Inferior parietal cortex (tissue), 1 donor: ENCODE measurements at regions not wholly inside any gene's neighbourhood (a gene's known extent, or its start where the extent isn't known, plus 50 kb on each side); places are given as distances from the start of the nearest gene placed in this dataset.

Source experiments
- DNase-seq: peaks from one replicate; pipeline ENCODE4 v3.0.0-alpha.2; 2016; ENCODE audit errors: extremely low spot score

DNA sequence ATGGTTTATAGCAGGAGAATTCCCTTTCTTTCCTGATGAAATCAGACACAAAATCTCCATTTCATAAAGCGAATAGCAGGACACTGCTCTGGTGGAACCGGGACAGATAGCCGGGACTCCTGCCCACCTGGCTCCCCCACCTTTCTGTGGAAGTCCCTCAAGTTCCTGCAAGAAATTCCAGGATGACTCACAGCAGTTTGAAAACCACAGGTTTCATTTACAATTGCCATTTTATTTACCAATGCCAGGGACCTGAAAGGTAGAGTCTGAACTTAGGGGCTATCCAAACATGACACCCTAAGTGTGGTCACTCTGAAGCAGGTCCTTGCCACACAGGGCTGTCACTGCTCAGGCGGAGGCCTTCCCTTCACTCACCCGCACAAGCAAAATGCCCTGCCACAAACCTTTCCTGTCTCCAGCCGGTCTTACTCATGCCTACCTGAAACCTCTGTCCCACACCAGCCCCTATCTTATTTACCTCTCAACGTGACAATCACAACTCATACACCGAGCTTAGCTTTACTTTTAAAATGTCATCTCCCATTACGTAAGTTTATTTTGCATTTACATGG is 63.3 kb upstream of the TAF1L start:
- DNase-seq, result no peak

DNA sequence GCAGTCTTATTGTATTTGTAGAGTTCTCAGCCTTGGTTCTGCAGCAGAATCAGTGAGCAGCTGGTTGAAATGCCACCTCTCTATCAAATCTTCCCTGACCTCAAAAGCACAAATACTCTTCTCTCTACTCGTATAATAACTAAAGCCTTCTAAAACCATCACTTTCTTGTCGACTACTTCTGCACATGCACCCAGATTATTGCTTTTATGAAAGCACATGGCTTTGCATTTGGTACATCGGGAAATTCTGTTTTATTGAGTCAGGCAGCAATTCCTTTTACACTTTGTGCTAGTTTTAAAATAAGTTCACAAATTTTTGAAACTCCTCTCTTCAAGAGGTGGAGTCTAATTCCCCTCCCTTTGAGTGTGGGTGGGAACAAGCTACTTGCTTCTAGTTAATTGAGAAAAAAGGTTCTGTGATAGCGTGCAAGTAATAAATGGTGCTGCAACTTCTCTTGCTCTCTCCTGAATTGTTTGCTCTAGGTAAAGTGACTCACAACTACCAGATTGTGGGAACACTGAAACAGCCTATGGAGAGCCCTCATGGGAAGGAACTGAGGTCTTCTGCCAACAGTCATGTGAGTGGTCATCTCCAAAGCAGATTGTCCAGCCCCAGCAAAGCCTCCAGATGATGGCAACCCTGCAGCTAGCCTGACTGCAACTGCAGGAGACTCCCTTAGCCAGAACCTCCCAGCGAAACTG is 66.0 kb upstream of the TAF1L start:
- no peak for DNase-seq

DNA sequence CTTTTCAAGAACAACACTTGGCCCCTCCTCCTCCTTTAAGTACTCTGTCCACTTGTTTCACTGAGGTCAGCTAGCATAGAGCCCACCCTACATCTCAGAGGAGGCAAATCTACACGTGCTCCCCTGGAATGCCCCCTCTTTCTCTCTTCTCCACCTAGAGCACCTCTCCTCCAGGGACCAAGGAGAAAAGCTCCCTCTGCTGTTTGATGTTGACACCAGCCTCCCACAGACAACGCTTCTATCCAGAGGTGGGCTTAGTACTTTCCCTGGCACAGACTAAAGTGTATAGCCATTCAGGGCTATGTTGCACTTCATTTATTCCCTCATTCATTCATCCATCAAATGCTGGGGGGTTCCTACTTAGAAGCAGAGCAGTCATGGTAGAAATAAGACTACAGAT is 68.2 kb upstream of the TAF1L start:
- DNase-seq, result no peak

DNA sequence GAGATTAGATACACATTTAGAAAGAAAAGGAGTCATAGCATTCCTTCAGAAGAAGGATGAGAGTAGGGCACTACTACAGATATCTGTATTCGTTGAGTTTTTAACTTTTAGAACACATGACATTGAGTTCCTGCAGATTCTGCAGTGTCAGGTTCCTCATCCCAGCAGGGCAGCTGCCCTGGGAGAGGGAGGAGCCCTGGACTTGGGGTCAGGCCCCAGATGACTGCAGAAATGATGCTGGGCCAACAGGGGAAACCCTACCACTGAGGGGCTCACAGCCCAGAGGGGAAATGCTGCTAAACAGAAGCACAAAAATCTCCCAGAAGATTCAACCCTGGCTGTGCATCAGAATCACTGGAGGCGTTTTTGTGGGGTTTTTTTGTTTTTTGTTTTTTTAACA is 68.9 kb upstream of the TAF1L start:
- no peak for DNase-seq

DNA sequence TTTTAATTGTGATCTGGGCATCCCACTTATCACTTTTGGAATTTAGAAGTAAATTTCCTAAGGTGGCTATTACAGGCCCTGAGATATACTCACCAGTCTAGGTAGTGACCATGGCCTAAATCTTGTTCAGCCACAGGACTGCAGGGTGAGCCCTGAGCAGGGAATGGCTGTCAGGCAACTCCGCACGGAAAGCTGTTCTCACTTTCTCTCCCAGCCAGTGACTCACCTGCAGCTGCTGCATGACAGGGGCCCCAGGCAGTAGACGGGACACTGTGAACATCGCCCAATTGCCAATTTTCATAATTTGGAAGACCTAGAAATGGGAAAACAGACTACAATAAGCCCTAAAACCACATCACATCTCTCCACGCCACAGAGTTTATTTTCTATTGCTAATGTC is 69.6 kb upstream of the TAF1L start:
- DNase-seq, result no peak

DNA sequence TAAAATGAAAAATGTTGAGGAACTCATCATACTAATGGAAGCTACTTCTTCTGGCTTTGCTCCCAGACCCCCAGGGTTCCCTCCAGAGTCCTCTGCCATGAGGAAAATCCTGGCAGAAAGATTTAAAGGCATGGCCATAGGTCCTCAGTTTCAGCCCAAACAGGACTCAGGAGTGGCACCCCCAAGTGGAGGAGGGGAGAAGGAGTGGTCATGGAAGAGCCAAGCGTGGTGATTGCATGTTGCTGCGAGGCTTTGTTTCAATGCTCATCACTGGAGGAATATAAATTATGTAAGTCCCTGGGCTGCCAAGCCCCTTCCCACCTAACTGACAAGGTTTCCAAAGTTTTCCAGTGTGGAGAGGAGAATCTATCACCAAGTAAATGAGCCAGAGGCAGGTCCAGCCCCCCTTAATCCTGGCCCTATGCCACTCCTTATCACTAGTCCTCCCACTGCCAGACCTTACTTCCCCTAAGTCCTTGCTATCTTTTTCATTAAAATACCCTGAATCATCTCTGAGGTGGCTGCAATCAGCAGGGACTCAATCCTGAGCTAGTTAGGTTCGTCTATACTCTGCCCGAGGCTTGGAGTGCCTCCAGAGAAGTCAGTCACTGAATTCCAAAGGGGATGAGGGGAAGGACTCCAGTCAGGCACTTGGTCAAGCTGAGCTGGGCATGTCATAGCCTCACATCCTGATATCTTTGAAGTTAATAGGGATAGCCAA is 70.7 kb upstream of the TAF1L start:
- no peak for DNase-seq

DNA sequence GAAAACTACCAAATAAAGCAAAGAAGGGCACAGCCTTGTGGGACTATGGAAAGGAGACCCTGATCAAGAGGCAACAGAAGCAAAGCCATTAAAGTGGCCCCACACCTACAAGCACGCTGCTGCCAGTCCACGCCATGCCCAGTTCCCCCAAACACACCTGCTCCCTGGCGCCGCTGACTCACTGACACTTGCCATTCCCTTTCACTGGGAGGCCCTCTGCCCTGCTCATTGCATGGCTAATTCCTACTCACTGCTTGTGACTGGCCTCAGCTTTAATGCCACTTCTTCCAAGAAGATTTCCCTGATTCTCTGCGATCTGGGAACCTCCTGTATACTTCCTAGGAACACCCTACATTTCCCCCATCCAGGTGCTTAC is 71.2 kb upstream of the TAF1L start:
- no peak for DNase-seq

DNA sequence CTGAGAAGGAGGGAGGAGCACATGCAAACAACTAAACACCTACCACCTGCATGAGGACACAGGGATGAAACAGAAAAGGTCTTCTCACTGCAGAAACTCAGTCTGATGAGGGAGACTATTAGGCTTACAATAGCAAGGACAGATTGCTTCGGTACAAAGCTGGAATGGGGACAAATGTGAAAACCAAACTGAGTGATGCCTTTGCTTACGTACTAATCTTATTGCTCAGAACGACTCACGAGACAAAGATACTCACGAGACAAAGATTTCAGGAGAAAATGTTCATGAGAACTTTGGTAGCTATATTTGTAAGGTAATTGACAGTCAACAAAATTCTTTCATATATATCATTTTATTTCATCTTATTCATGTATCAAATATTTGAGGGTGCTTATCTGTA is 71.9 kb upstream of the TAF1L start:
- no peak for DNase-seq

DNA sequence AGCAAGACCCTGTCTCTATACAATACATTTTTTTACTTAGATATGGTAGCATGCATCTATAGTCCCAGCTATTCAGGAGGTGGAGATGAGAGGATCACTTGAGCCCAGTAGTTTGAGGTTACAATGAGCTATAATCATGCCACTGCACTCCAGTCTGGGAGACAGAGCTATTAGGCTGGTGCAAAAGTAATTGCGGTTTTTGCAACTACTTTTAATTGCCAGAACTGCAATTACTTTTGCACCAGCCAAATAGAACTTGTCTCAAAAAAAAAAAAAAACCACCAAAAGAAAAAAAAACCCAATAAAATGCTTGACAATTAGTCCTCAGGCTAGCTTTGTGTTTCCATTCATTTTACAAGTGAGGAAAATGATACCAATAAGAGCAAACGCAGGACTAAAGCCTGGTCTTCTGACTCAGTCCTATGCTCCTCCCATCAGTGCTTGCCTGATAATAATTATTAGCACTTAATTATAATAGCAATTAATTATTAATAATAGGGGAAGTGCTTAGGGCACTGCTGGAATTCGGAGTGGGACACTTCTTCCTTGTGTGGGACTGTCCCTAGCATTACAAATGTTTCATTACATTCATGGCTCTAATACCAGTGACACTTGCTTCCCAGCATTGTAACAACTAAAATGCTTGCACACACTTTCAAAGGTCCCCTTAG is 73.1 kb upstream of the TAF1L start:
- DNase-seq, result no peak

DNA sequence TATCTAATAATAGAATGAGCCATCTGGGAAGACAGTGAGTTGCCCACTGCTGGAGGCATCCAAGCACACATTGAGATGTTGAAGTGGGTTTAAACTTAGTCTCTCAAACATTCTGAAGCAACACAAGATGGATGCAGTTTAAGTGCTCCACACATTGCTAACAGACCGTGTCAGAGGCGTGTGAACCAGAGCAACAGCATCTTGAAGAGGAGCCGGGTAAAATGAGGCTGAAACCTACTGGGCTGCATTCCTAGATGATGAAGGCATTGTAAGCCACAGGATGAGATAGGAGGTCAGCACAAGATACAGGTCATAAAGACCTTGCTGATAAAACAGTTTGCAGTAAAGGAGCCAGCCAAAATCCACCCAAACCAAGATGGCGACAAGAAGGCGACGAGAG is 73.5 kb upstream of the TMEM215 start:
- DNase-seq, result no peak

DNA sequence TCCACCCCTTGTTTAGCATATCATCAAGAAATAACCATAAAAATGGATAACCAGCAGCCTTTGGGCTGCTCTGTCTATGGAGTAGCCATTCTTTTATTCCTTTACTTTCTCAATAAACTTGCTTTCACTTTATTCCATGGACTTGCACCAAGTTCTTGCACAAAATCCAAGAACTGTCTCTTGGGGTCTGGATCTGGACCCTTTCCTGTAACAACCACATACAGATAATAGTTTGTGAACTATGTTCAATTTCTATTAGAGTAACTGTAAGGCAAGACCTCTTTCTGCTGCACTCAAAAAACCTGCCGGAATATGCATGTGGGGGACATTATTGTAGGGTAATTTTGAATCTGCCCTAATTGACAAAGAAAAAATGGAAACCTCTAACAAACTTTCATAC is 66.9 kb upstream of the TMEM215 start:
- no peak for DNase-seq

DNA sequence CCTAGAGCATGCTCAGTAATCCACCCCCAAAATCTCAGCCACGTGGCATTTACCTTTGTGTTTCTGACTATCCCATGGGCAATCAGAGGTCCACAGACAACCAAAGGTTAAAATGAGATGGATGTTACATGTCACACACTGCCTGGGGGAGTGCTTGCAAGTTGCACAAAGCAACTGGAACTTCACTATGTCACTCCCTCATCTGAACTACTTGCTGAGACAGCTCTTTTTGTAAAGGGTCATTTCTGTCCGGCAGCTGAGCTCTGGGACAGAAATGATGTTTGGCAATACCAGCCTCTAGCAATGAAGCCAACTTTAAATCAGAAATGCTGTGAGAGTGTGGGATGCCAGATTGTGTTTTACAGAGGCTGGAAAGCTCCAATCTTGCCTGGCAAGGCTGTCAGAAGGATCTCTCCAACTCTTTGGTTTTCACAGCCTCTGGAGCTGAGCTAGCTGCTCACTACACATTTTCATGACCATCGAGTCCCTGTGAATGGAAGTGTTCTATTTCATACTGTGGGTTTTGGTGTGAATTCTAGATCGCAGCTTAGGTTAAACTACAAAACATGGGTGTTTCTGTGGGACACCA is 66.3 kb upstream of the TMEM215 start:
- peak; percentile 33 for DNase-seq

DNA sequence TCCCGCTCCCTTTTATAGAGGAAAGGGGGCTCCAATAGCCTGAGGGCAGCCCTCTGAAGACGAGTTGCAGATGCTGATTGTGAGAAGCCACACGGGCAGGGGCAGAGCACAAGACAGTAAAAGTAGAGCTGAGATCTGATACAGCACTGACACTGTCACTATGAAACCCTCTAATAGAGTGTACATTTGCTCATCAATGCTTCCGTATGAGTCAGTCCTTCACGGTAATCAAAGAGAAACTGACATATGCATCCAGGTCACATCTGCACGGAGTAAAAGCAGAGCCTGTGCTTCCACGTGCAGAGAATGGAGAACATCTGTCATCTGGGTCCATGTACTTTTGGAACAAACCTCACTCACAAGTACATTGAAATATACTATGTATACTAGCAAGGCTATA is 60.6 kb upstream of the TMEM215 start:
- DNase-seq, result no peak

DNA sequence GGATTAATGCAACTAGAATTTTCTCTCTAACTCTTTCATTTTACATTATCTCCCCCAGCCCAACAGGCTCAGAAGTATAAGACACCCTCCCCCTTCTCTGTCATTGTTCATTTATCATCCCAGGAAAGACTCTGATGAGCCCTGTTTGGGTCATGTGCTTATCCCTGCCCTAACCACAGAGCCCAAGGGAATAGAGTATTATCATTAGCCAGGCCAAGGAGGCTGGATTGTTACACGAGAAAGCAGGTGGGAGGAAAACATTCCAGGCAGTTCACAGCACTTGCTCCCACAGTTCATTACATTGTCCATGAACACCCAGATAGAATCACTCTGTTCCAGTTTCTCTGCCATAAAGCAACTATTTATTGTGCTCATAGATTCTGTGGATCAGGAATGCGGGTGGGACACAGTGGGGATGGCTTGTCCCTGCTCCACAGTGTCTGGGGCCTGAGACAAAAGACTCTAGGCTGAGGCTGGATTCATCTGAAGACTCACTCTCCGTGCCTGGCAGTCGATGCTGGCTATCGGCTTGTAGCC is 59.5 kb upstream of the TMEM215 start:
- DNase-seq, result no peak

DNA sequence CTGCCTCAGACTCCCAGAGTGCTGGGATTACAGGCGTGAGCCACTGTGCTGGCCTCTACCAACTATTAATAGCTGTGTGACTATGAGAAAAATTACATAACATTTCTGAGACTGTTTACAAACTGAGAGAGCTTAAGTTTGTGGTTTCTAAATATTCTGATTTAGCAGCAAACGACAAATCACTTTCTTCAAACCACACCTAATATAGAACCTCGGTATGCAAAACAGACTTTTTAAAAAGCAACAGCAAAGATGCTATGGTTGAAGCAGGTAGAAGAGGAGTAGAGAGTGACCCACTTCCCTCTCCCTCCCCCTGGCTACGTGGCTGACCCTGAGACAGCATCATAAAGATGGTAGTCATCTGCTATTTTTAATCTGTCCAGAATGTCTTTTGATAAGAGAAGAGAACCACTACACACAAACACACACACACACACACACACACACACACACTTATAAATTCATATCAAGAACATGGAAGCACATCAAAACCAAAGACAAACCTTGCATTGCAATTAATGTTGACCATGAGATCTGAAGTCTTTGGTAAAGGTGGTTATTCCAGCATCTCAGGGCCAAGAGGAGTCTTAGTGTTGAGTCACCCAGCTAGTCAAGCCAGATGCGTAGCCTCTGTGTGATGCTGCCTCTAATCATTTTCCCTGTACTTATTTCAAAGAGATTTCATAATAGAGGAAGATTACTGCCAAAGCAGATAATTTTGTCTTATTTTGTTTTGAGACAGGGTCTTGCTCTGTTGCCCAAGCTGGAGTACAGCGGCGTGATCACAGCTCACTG is 58.1 kb upstream of the TMEM215 start:
- DNase-seq, result no peak

DNA sequence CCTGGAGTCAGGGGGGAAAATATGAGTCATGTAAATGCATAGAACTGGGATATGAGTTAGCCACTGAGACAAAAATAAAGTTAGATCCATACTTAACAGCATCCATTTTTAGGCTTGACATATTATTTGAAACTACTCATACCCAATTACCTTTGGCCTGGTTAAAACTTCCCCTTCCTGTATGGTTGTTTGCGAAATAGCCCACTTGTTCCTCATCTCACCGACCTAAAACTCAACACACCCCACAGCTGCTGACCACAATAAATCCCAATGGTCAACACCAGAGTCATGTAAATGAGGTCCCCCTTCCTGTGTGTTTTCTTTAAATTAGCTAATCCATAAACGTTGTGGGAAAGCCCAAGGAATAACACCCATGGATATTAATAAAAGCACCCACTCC is 55.2 kb upstream of the TMEM215 start:
- DNase-seq, result no peak
